ENCODE measurements at regions not wholly inside any gene's neighbourhood (a gene's known extent, or its start where the extent isn't known, plus 50 kb on each side); places are given as distances from the start of the nearest gene placed in this dataset.

Small RNA genes in the stretch of these regions (small RNA-seq; reads per million reads assigned to genes)
- gene B3GNTL1P2, result 0 reads per million in 2 experiments
